Occipital lobe (tissue), 1 donor: ENCODE measurements at regions not wholly inside any gene's neighbourhood (a gene's known extent, or its start where the extent isn't known, plus 50 kb on each side); places are given as distances from the start of the nearest gene placed in this dataset.

Experiments used
- DNase-seq: peaks from one replicate; lab custom pipeline; 2025; lab: John Stamatoyannopoulos, UW

GRCh38 chr5:125277494-125278154 lies 531.2 kb upstream of the ZNF608 start:
- no peak for DNase-seq

GRCh38 chr5:125278711-125279110 lies 532.3 kb upstream of the ZNF608 start:
- no peak for DNase-seq

- DNase-seq: no peak
These were observed 535.2 kb upstream of the ZNF608 start for GRCh38 chr5:125281667-125282066.

- no peak for DNase-seq
These were observed 536.9 kb upstream of the ZNF608 start for GRCh38 chr5:125283372-125283771.

- DNase-seq: no peak
These were observed 539.8 kb upstream of the ZNF608 start for GRCh38 chr5:125286271-125286670.

- no peak for DNase-seq
These were observed 543.2 kb upstream of the ZNF608 start for GRCh38 chr5:125289606-125290005.

- no peak for DNase-seq
These were observed 544.5 kb upstream of the ZNF608 start for GRCh38 chr5:125290935-125291334.

- no peak for DNase-seq
These were observed 545.0 kb upstream of the ZNF608 start for GRCh38 chr5:125291447-125291846.

- no peak for DNase-seq
These were observed 546.8 kb upstream of the ZNF608 start for GRCh38 chr5:125293223-125293622.

- DNase-seq: no peak
These were observed 547.3 kb upstream of the ZNF608 start for GRCh38 chr5:125293726-125294125.

GRCh38 chr5:125294844-125295243 lies 548.4 kb upstream of the ZNF608 start:
- DNase-seq: no peak

GRCh38 chr5:125295405-125295872 lies 549.0 kb upstream of the ZNF608 start:
- DNase-seq: no peak

- DNase-seq: no peak
These were observed 551.8 kb upstream of the ZNF608 start for GRCh38 chr5:125298258-125298657.

- DNase-seq: no peak
These were observed 552.4 kb upstream of the ZNF608 start for GRCh38 chr5:125298746-125299379.

GRCh38 chr5:125301711-125302110 lies 555.3 kb upstream of the ZNF608 start:
- no peak for DNase-seq

GRCh38 chr5:125302577-125302976 lies 556.1 kb upstream of the ZNF608 start:
- DNase-seq: no peak

GRCh38 chr5:125306741-125307140 lies 560.3 kb upstream of the ZNF608 start:
- no peak for DNase-seq

GRCh38 chr5:125310749-125311148 lies 564.3 kb upstream of the ZNF608 start:
- no peak for DNase-seq

- no peak for DNase-seq
These were observed 565.3 kb upstream of the ZNF608 start for GRCh38 chr5:125311743-125312142.

- no peak for DNase-seq
These were observed 567.1 kb upstream of the ZNF608 start for GRCh38 chr5:125313555-125313954.

- DNase-seq: no peak
These were observed 568.9 kb upstream of the ZNF608 start for GRCh38 chr5:125315306-125315705.

- no peak for DNase-seq
These were observed 570.0 kb upstream of the ZNF608 start for GRCh38 chr5:125316391-125316790.

GRCh38 chr5:125316915-125317535 lies 570.6 kb upstream of the ZNF608 start:
- DNase-seq: no peak
